Activated T-helper 1 cell treated with Interleukin-2 at 50 U/mL for 16 hours (primary cell): ENCODE measurements at regions not wholly inside any gene's neighbourhood (a gene's known extent, or its start where the extent isn't known, plus 50 kb on each side); places are given as distances from the start of the nearest gene placed in this dataset.

Experiments
- DNase-seq: peaks from one replicate; pipeline ENCODE4 v3.0.0-alpha.2; 2020; ENCODE audit warnings: low read depth

DNA sequence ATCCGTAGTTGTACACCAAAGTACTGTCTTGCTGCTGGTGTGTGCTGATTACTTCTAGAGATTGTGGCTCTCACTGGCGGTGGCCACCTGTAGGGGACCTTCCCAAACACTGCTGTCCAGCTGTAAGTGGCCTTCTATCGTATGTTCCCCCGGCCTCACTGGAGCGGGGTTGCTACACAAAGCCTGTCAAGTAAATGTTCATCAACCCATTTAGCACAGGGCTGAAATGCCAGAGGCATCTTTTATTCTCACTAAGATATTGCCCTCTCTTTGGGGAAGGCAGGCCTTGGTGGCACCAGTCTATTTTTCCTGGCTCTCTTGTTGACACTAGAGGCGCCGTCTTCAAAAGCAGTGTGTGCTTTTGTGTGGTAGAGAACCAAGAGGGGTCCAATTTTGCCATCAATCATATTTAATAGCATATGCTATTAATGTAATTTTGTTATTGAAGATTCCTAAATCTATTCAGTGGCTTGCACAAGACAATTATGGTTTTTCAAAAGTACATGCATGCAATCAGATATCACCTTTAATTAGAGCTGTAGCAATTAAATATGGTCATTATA, 514.4 kb upstream of the SALL1 start:
- DNase-seq: no peak

DNA sequence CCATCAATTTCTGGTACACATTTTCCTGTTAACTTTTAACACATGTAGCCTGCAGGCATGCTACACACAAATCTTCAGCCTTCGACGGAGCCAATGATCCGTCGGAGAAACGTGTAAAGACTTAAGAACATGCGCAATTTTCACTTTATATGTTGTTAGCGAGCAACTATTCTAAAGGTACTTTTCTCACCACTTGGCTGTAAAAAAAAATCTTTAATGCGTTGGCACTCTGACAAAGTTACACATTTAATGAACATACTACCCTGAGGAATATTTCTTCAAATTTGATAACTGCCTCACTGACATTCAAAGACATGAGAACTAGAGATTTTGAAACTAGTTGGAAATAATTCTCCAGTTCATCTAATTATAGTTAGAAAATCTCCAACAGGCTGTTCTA, 507.5 kb upstream of the SALL1 start:
- no peak for DNase-seq

DNA sequence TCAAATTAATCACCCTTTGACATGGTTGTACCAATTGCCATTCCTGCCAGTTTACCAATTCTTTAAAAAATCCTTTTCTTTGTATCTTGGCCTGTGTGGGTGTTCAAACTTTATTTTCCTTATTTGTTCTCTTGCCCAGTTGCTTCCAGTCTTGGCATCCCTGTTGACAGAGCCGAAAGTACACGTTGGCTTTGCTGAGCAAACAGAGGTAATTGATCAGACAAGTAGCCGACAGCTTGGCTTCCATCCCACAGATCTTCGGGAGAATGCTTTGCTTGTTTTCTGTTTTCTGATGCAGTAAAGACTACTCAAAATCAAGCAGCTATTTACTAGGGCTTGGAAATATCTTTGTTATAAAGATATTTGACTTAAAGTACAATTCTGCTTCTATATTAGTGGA, 506.8 kb upstream of the SALL1 start:
- DNase-seq: no peak

DNA sequence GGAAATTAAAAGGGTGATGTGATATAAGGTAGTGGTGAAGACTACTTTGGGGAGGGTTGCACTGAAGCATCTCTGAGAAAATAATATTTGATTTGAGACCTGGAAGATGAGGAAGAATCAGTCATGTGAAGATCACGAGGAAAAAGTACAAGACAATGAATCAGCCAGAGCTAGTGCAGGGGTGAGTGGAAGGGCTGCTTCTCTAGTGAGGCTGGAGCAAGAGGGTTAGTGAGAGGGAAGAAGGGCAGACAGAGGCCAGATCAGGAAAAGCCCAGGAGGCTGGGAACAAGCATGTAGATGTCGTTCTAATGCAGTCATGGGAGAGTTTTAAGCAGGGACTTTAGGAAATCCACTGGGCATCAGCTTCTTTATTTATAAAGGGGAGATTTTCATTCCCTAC, 504.2 kb upstream of the SALL1 start:
- DNase-seq: no peak

DNA sequence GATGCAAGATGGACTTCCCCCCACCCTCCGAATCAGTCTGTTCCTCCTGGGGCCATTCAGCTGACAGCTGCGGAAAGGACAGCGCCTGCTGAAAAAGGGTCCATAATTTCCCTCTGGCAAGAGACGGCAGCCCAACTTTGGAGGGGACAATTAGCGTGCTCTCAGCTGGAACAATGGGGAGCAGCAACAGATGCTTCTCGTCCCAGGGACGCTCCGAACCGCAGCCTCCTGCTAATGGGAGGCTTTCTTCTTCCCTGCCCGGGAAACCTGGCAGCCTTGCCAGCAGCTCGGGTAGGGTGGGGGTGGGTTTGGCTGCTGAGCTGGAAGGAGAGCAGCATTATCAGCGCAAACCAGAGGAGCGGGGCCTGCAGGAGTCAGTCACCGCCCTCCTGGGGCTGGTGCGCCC, 500.0 kb upstream of the SALL1 start:
- DNase-seq: no peak

DNA sequence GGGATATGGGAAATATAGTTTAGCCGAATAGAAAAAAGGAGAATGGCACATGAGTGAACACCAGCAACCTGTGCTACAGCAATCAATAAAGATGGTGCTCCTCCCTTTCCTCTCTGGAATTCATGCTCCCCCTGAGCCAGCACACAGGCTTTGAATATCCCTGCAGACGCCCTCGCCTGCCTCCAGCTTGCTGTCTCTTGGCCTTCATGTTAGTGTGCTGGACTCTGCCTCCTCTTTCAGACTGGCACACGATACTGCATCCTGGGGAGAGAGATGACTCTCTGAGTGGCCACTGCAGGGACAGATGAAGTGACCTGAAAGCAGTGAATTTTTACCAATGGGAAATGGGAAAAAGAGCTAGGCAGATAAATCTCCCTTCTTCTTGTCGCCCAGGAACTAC, 498.6 kb upstream of the SALL1 start:
- DNase-seq: no peak

DNA sequence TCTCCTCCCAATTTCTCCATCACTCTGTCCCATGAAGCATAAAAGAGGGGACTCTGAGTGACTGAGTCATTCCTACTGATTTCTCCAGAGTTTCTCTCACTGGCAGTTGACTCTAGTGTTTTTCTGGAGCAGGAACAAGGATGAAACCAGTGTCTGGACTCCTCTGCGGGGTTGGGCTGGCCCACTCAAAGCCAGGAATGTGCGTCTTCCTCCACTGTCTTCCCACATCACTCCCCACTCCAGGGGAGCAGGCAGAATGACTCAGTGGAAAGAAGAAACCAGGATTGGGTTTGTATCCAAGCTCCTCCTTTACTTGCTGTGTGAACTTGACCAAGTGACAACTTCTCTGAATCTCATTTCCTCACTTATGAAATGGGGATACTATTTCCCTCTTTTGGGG, 497.5 kb upstream of the SALL1 start:
- DNase-seq: no peak

DNA sequence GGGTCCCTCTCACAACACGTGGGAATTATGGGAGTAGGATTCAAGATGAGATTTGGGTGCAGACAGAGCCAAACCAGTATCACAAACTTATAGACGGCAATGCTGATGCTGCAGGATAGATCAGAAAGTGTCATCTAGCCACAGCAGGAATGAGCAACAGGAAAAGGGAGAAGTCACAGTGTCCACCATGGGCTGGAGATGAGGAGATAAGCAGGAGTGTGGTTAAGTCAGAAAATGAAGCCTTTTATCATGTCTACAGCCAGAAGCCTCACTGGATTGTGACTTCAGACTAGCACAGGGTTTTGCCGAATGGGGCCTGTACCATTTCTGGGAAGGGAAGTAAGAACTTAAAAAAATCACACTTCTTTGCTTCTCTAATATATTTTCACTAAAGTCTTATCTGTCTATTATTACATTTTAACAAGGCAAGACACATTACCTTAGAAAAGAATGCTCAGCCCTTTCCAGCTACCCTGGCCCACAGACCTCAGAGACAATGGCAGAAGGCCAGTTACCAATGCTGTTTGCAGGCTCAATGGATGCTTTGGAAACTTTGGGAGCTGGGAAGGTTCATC, 490.2 kb upstream of the SALL1 start:
- DNase-seq: no peak

DNA sequence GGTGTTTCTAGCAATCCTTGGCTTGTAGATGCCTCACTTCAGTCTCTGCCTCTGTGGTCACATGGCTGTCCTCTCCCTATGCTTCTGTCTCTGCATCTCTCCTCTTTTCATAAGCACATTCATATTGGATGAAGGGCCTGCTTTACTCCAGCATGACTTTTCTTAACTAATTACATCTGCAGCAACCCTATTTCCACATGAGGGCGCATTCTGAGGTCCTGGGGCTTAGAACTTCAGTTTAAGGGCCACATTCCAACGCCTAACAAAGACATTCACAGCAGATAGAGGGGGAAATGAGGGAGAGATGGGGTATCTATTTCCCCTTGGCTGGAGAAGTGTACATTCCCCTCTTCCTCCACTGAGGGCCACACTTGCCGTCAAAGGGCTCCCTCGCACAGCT, 489.1 kb upstream of the SALL1 start:
- no peak for DNase-seq

DNA sequence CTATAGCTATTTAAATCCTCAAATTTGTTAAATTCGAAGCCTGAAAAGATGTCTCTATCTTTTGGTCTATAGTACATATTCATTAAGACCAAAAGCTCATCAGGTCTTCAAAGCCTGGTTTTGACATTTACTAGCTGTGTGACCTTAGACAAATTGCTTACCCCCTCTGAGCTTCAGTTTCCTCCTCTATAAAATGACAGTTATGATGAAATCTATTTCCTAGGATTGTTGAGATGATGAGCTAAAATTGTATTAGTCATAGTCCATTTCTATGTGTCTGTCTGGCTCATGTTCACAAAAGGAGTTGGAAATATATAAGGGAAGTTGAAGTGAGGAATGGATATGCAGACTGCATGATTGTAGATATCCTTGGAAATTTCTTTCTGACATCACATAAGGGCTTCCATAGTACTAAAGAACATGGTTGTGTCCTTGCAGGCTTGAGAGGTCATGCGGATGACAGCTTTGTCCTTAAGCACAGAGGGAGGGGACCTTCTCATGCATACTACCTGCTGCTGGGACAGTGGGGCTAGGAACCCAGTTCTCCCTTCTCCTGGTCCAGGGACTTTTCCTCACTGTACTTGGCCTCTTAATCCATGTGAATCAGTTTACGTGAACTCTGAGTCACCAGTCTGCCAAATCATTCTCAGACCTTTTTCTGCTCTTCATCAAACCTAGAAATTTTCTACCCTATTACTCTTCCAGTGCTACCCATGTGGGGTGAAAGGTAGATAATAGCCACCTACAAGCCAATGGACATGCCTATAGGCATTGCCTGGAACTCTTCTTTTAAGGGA, 487.5 kb upstream of the SALL1 start:
- DNase-seq: no peak

DNA sequence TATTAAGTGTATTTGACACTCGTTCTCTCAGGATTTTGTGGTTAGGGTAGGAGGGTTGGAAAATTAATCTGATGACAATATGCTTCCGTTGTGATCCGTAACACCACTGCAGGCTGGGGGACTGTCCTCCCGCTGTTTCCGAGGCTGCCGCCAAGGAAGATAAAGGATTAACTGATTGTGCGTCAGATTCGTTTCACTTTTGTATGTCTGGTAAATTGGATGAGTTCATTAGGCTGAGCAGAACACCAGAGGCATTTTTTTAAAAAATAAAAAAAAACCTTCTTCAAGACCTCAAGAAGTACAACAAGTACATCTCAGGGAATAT, 486.7 kb upstream of the SALL1 start:
- DNase-seq: no peak

DNA sequence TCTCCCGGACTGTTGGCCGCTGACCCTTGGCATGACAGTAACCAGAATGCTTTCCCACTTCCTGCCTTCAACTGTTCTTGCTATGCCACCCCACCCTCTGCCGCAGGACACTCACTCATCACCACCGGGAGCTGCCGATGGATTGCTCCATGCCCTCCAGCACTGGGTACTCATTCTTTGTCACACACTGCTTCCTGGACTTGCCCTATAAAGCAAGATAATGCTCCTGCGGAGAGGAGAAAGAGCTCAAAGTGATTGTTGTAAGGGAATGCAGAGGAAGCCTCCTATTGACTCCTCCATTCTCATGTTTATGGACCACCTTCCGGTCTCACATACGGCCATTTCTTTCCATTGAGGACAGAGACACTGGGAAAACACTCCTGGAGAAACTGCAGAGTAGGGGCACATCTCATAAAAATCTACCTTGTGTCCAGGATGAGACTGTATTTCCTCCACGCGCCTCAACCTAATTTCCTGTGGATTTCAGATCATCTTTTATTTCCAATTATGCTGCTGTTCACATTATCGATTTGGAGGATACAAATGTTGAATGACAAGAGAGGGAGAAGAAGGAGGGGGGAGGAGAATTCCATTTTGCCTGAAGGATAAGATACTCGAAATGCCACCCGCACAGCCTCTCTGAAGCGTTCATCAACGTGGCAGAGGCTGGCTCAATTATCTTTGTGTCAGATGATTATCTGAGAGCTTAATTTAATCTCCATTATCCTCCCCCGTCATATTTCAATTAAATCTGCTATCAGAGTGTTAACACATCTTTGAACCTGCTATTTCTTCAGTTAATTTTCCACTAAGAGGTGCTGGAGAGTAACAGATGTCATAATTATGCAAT, 486.1 kb upstream of the SALL1 start:
- no peak for DNase-seq

DNA sequence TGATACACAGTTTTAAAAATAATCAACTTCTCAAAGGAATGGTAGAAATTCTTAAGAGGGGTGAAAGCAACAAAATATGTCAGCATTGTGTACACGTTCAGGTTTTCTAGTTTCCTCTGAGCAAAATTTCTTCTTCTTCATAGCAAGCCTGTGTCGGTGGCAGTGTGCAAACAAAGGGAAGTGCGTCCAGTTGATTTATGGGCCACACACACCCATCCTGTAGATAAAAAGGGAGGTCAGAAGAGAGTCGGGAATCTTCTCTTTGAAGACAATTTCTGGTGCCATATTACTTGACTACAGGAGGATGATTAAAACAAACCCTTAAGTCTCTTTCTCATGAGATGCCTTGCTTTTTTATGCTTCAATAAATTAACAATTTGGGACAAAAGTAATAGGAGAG, 484.1 kb upstream of the SALL1 start:
- no peak for DNase-seq

DNA sequence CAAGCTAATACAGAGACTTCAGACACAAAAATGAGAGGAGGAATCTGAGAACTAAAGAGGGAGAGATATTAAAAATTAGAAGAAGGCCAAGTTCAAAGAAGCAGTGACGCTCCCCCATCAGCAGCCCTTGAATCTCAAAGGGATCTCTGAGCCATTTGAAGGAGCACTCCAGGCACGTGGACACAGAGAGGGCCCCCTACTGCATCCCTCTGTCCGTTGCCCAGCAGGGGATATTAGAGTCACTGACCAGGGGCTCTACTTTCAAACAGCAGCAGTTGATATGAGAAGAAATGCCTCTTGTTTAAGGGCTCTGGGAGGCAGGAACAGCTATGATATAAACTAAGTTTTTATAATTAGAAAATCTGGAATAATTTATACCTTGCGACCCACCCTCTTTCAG, 479.0 kb upstream of the SALL1 start:
- DNase-seq: no peak

DNA sequence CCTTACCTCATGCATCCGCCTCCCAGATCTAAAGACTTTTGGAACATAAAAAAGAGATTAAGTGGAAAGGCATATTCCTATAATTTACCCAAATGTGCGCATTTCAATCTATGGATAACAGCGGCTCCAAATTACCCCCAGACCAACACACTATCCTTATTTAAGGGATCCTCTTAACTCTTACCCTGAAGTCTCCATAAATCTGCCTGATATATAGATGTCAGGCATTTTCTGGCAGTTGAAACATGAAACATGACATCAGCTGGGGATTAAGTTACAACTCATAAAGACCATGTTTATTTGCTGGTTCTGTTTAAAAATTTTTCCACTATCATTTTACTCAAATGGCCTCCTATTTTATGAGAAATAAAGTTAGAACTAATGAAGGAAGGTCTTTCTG, 478.5 kb upstream of the SALL1 start:
- no peak for DNase-seq

DNA sequence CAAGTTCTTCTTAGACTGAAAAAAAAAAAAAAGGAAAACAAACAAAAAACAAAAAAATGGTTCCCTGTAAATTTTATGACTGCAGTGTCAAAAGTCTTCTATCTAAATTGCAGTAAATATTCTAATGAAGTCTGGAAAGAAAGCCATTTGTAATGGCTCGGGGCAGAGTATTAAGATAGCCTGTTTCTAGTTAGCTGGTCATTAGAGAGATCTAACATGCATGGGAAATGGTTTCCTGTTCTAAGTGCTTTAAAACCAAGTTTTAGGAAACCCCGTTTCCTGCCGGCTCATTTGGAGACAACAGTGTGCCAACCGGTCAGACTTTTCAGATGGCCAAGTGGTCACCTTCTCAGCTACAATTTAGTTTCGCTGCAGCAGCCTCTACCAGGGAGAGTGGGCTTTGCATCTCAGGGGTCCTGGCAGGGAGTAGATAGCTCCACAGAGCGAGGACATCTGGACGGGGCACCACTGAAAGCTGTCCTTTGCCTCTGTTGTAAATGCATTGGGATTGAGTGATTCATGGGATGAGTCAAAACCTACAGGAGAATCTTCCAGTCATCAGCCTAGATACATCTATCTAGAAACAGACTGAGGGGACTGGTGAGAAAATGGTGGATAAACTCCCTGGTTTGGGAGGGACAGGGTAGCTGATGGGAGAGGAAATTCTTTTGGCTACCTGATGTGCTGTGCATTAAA, 473.2 kb upstream of the SALL1 start:
- no peak for DNase-seq

DNA sequence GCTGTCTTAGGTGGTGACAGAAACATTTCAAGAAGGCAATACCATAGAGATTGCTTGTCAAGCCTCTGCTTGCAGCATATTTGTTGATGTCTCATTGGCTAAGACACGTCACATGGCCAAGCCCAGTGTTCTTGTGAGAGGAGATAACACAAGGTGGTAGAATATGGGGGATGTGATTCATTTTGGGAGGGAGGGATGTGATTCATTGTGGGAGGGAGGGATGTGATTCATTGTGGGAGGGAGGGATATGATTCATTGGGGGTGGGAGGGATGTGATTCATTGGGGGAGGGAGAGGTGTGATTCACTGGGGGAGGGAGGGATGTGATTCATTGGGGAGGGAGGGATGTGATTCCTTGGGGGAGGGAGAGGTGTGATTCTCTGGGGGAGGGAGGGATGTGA, 470.5 kb upstream of the SALL1 start:
- no peak for DNase-seq

DNA sequence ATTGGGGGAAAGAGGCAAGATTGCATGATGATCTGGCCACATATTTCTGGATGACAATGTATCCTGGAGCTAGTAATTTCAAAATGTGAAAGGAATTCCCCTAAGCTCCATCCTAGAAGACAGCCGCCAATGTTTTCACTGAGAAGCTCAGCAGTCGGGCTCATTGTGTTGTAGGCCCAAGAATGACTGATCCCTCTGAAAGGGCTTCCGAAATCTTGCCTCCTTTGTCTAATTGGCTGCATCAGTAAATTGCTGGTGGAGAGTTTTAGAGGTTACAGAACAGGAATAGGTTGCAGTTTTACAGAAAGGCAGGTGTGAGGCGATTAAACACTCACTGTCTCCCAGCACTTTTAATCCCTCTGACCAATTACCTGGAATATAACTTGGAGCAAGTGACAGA, 464.1 kb upstream of the SALL1 start:
- DNase-seq: no peak

DNA sequence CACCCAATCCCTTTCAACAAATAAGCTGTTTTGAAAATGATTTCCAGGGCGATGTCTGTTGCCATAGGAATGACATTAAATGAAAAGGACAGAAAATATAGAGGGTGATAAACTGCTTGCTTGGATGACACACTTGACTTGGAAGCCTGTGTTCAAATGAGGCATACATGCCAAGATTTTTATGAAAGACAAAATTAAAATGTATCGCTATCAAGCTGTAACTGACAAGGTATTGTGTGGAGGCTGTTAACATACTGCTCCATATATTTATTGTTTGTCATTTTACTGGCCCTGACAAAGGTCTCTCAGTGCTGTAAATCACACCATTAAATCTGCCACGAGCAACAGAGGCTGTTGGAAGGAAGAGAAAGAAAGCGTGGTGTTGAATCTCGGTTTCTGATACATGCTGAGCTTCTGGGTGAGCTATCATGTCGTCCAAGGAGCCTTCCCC, 456.2 kb upstream of the SALL1 start:
- DNase-seq: no peak

DNA sequence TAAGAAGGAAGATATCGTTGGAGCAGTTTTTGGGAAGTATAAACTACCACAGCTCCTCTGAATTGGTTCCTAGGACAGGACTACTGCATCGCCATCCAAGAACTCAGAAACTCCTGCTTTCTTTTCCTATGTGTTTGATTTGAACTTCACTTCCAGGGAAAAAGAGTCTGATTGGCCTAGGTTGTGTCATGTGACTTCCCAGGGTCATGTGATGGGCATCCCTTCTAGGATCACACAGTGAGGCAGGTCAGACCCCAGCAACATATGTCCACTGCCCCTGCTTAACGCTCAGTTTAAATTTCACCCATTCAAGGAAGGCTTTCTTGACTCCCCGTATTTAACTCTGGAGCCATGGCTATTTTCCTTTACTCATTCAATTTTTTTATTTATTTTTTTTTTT, 445.2 kb upstream of the SALL1 start:
- no peak for DNase-seq

DNA sequence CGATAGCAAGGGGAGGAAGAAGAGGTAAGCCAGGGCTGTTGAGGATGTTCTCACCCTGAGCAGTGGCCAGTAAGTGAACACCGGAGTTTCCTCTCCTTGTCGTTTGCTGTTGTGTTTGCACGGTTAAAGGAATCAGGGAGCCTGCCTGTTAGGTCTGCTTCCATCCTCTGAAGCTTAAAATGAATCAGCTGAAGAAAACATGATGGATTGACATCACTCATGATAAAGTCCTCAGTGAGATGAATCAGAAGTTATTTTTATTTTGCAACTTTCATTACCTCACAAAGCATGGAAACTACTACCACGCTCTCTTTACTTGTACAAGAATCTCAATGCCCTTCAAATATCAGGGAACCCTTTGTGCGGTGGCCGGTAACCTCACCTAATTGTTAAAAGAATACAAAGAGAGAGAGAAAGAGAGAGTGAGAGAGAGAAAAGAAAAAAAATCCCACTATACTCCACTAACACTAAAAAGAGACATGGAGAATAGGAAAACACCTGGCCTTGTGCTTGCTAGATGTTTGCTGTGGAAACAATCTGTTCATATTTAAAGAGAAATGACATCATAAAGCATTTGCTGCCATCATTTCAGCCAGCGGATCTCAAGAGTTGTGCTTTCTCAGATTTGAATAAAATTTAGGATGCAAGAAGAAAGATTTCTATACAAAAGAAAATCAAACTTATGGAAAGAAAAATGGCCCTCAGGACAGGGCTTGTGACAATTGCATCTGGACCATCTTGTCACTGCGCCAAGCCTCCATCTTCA, 441.6 kb upstream of the SALL1 start:
- DNase-seq: no peak
